GM23338 (cell line): ENCODE measurements at regions not wholly inside any gene's neighbourhood (a gene's known extent, or its start where the extent isn't known, plus 50 kb on each side); places are given as distances from the start of the nearest gene placed in this dataset.

ENCODE experiments used
- ATAC-seq: fragments of 200-7000 bp; cut with Tn5 transposase; 3 replicates; pipeline ENCODE4 v1.9.1; 2020
- DNase-seq: peaks from one replicate; pipeline ENCODE4 v3.0.0-alpha.2; 2015; ENCODE audit warnings: low spot score
- H2AFZ ChIP-seq: fragments of 200-600 bp; sonication (generic); 2 replicates; pipeline ENCODE4 v1.8.0; 2016; ENCODE audit warnings: antibody characterized with exemption, mild to moderate bottlenecking, moderate library complexity
- H3F3A ChIP-seq: fragments of 200-600 bp; sonication (generic); replicated peaks from 2 replicates; pipeline ENCODE4 v1.8.0; 2017; ENCODE audit warnings: antibody characterized with exemption, mixed run types, low read depth
- H3K27ac ChIP-seq: fragments of 200-600 bp; sonication (generic); 2 replicates; pipeline ENCODE4 v1.6.1; 2016; ENCODE audit warnings: low read depth
- H3K27me3 ChIP-seq: fragments of 200-600 bp; sonication (generic); 2 replicates; pipeline ENCODE4 v1.8.0; 2016; ENCODE audit warnings: mild to moderate bottlenecking, mixed run types, moderate library complexity; ENCODE audit not compliant: insufficient read depth
- H3K36me3 ChIP-seq: fragments of 200-600 bp; sonication (generic); 2 replicates; pipeline ENCODE4 v1.8.0; 2016; ENCODE audit warnings: mild to moderate bottlenecking; ENCODE audit not compliant: insufficient read depth
- H3K4me1 ChIP-seq: fragments of 200-600 bp; sonication (generic); 2 replicates; pipeline ENCODE4 v1.8.0; 2016; ENCODE audit warnings: mild to moderate bottlenecking, moderate library complexity; ENCODE audit not compliant: insufficient read depth
- H3K4me2 ChIP-seq: fragments of 200-600 bp; sonication (generic); 2 replicates; pipeline ENCODE4 v1.7.1; 2017; ENCODE audit warnings: mixed run types
- H3K4me3 ChIP-seq: fragments of 200-600 bp; sonication (generic); 2 replicates; pipeline ENCODE4 v1.6.1; 2016; ENCODE audit warnings: mixed run types
- H3K79me2 ChIP-seq: fragments of 200-600 bp; sonication (generic); replicated peaks from 2 replicates; pipeline ENCODE4 v1.8.0; 2017; ENCODE audit warnings: mild to moderate bottlenecking; ENCODE audit not compliant: insufficient read depth
- H3K9me2 ChIP-seq: fragments of 200-600 bp; sonication (generic); 2 replicates; pipeline ENCODE4 v1.8.0; 2017; ENCODE audit not compliant: insufficient read depth
- H4K20me1 ChIP-seq: fragments of 200-600 bp; sonication (generic); replicated peaks from 2 replicates; pipeline ENCODE4 v1.8.0; 2017; ENCODE audit warnings: mild to moderate bottlenecking; ENCODE audit not compliant: insufficient read depth
- H3K27ac Mint-ChIP-seq: 2 replicates; pipeline ENCODE4 v1.8.0; 2020; ENCODE audit warnings: inconsistent platforms, mild to moderate bottlenecking, moderate library complexity, mixed read lengths
- H3K27me3 Mint-ChIP-seq: 3 replicates; pipeline ENCODE4 v1.8.0; 2022; ENCODE audit warnings: low read depth, mild to moderate bottlenecking, moderate library complexity, mixed read lengths, inconsistent platforms; ENCODE audit not compliant: insufficient read depth, poor library complexity
- H3K36me3 Mint-ChIP-seq: 3 replicates; pipeline ENCODE4 v1.8.0; 2021; ENCODE audit warnings: low read depth, mild to moderate bottlenecking, inconsistent platforms, moderate library complexity, mixed read lengths
- H3K4me1 Mint-ChIP-seq: 3 replicates; pipeline ENCODE4 v1.8.0; 2020; ENCODE audit warnings: mild to moderate bottlenecking, inconsistent platforms, mixed read lengths
- H3K4me3 Mint-ChIP-seq: 3 replicates; pipeline ENCODE4 v1.8.0; 2021; ENCODE audit warnings: moderate library complexity, mild to moderate bottlenecking, inconsistent platforms, mixed read lengths
- H3K9me3 Mint-ChIP-seq: 3 replicates; pipeline ENCODE4 v1.8.0; 2020; ENCODE audit warnings: moderate library complexity, mild to moderate bottlenecking, inconsistent platforms, mixed read lengths
- CREB1 ChIP-seq: fragments of 250-450 bp; sonication (Bioruptor Pico); IDR thresholded peaks from 2 replicates; pipeline ENCODE4 v1.5.0; 2020; ENCODE audit warnings: low read depth, mild to moderate bottlenecking, moderate library complexity
- EZH2 ChIP-seq: fragments of 200-600 bp; sonication (generic); IDR thresholded peaks from one replicate; pipeline ENCODE4 v1.8.0; 2017; ENCODE audit warnings: antibody characterized with exemption, mild to moderate bottlenecking, low read depth; ENCODE audit not compliant: unreplicated experiment
- EZH2phosphoT487 ChIP-seq: fragments of 200-600 bp; sonication (generic); IDR thresholded peaks from one replicate; pipeline ENCODE4 v1.8.1; 2018; ENCODE audit warnings: antibody characterized with exemption; ENCODE audit not compliant: unreplicated experiment
- JUNB ChIP-seq: IDR thresholded peaks from one replicate; pipeline ENCODE4 v1.6.1; 2016; ENCODE audit warnings: antibody characterized with exemption; ENCODE audit not compliant: unreplicated experiment
- STAT1 ChIP-seq: IDR thresholded peaks from one replicate; pipeline ENCODE4 v1.6.1; 2016; ENCODE audit warnings: antibody characterized with exemption; ENCODE audit not compliant: unreplicated experiment
- ZNF114 ChIP-seq: fragments of 250-450 bp; sonication (Bioruptor Pico); IDR thresholded peaks from 2 replicates; pipeline ENCODE4 v1.5.0; 2020; ENCODE audit warnings: mild to moderate bottlenecking, moderate library complexity
- ZNF331 ChIP-seq: fragments of 250-450 bp; sonication (Bioruptor Pico); IDR thresholded peaks from 2 replicates; pipeline ENCODE4 v1.5.0; 2020; ENCODE audit warnings: low read depth, mild to moderate bottlenecking, moderate library complexity
- TF ChIP-seq, protein P1 (sequence below), 2 experiments: fragments of 200-600 bp in 1 of 2; sonication (generic) in 1 of 2; conservative IDR thresholded peaks; 2 replicates each; pipeline versions ENCODE4 v1.5.1 to v1.6.1; 2016 to 2017; ENCODE audit warnings: antibody characterized with exemption in 2 of 2, low read depth in 2 of 2, mild to moderate bottlenecking in 2 of 2, moderate library complexity in 1 of 2

DNA sequence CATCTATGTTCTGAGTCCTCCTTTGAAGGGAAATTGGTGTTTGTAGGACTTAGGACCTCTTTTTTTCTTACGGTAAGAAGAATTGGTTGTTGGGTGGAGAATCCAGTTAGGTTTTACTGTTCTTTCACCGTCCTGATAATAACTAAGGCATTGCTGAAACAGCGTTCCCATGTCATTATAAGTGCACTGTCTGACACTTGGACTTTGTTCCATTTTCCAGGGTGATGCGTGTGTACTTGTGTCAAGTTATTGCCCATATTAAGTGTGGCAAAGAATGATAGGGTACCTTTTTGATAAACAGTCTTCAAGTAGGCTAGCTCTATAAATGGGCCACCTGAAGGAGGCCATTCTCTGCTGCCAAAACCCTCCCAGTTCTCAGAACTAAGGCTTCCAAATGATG is 119.7 kb downstream of the AASDH start:
- no peak overlapping the region for H3K4me3 ChIP-seq
- H3K27ac ChIP-seq, result no peak overlapping the region
- Mint-ChIP-seq H3K9me3 (peaks cover 7% of the 10 kb centered on the region; the same call in 1 of the 3 replicates), H3K36me3 (peaks cover 15% of the 10 kb centered on the region), H3K4me3 (no peak overlapping the region), H3K27ac (no peak overlapping the region), H3K27me3 (peaks cover 3% of the 10 kb centered on the region), H3K4me1 (no peaks in the 10 kb centered on the region; the same call in 2 of the 3 replicates)
- no peaks in the 10 kb centered on the region for H4K20me1 ChIP-seq
- H3K36me3 ChIP-seq, result no peaks in the 10 kb centered on the region
- H3F3A ChIP-seq, result no peaks in the 10 kb centered on the region
- H3K9me2 ChIP-seq, result 0 out of 2 replicates have a peak, but pooled peaks cover 3% of the 10 kb centered on the region
- TF ChIP-seq ZNF114, result no peak
- TF ChIP-seq EZH2, result no peak
- ATAC-seq (no peak), DNase-seq (no peak)
- H3K79me2 ChIP-seq, result no peaks in the 10 kb centered on the region
- no peaks in the 10 kb centered on the region for H3K27me3 ChIP-seq
- H3K4me1 ChIP-seq, result no peaks in the 10 kb centered on the region
- no peak overlapping the region for H3K4me2 ChIP-seq
- no peak overlapping the region for H2AFZ ChIP-seq

GRCh38 chr4:56264873-56265272 is 122.4 kb downstream of the AASDH start:
- Mint-ChIP-seq H3K9me3 (peaks cover 7% of the 10 kb centered on the region; the same call in 1 of the 3 replicates), H3K27me3 (peaks cover 5% of the 10 kb centered on the region), H3K27ac (no peak overlapping the region), H3K4me1 (no peaks in the 10 kb centered on the region; the same call in 2 of the 3 replicates), H3K36me3 (peaks cover 17% of the 10 kb centered on the region), H3K4me3 (no peak overlapping the region)
- Histone ChIP-seq H3F3A (no peaks in the 10 kb centered on the region), H3K27me3 (no peaks in the 10 kb centered on the region), H3K27ac (no peak overlapping the region), H2AFZ (no peak overlapping the region), H3K4me1 (0 out of 2 replicates have a peak, but pooled peaks cover under 1% of the 10 kb centered on the region), H3K4me3 (no peak overlapping the region), H4K20me1 (no peaks in the 10 kb centered on the region), H3K4me2 (no peak overlapping the region), H3K79me2 (no peaks in the 10 kb centered on the region), H3K9me2 (0 out of 2 replicates have a peak, but pooled peaks cover 3% of the 10 kb centered on the region), H3K36me3 (no peaks in the 10 kb centered on the region)
- no peak for ATAC-seq
- TF ChIP-seq JUNB, result no peak
- TF ChIP-seq, protein P1, sequence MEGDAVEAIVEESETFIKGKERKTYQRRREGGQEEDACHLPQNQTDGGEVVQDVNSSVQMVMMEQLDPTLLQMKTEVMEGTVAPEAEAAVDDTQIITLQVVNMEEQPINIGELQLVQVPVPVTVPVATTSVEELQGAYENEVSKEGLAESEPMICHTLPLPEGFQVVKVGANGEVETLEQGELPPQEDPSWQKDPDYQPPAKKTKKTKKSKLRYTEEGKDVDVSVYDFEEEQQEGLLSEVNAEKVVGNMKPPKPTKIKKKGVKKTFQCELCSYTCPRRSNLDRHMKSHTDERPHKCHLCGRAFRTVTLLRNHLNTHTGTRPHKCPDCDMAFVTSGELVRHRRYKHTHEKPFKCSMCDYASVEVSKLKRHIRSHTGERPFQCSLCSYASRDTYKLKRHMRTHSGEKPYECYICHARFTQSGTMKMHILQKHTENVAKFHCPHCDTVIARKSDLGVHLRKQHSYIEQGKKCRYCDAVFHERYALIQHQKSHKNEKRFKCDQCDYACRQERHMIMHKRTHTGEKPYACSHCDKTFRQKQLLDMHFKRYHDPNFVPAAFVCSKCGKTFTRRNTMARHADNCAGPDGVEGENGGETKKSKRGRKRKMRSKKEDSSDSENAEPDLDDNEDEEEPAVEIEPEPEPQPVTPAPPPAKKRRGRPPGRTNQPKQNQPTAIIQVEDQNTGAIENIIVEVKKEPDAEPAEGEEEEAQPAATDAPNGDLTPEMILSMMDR (conservative IDR thresholded peaks at IDR 0.05; ENCODE audit: low read depth in 2 of 2), result no peak
- DNase-seq, result no peak

GRCh38 chr4:56261027-56261426 is 126.3 kb downstream of the AASDH start:
- no peak overlapping the region for H3K4me2 ChIP-seq
- no peaks in the 10 kb centered on the region for H3K79me2 ChIP-seq
- no peak overlapping the region for H3K27ac ChIP-seq
- Mint-ChIP-seq H3K27me3 (peaks cover 5% of the 10 kb centered on the region), H3K36me3 (peaks cover 25% of the 10 kb centered on the region), H3K4me1 (peaks cover 22% of the 10 kb centered on the region), H3K4me3 (no peak overlapping the region), H3K27ac (no peak overlapping the region), H3K9me3 (peaks cover 16% of the 10 kb centered on the region)
- DNase-seq, result no peak
- ATAC-seq, result no peak
- H3K36me3 ChIP-seq, result no peaks in the 10 kb centered on the region; the same call in 1 of the 2 replicates
- no peaks in the 10 kb centered on the region for H4K20me1 ChIP-seq
- H3K4me3 ChIP-seq, result no peak overlapping the region
- 0 out of 2 replicates have a peak, but pooled peaks cover 3% of the 10 kb centered on the region for H3K9me2 ChIP-seq
- TF ChIP-seq STAT1 (no peak), EZH2 (no peak), ZNF331 (CRISPR knock-in tag) (no peak), JUNB (no peak), EZH2phosphoT487 (no peak), CREB1 (CRISPR knock-in tag) (no peak)
- H3F3A ChIP-seq, result no peaks in the 10 kb centered on the region
- no peaks in the 10 kb centered on the region for H3K27me3 ChIP-seq
- H2AFZ ChIP-seq, result no peak overlapping the region
- peaks cover 17% of the 10 kb centered on the region for H3K4me1 ChIP-seq
